Calu3 (cell line): ENCODE measurements at regions not wholly inside any gene's neighbourhood (a gene's known extent, or its start where the extent isn't known, plus 50 kb on each side); places are given as distances from the start of the nearest gene placed in this dataset.
"Not testable (repeated sequence)": the region's sequence is repeated elsewhere in the genome, so short reads cannot be mapped to it uniquely, and the experiment has no call there.

ENCODE experiments used
- BruUV-seq: library from RNA; stranded (reverse); fragments of 400-500 nt; replicated peaks from 2 replicates; lab custom pipeline; 2021; lab: Mats Ljungman, UMichigan
- CTCF ChIA-PET: fragments of 300-600 bp; sonication (Branson Sonifier 250); formaldehyde crosslinking; loops from one replicate; lab custom pipeline; 2022; ENCODE audit warnings: antibody characterized with exemption; lab: Charles Lee
- DNase-seq: peaks from one replicate; pipeline ENCODE4 v3.0.0; 2022
- H3K27ac Mint-ChIP-seq: one replicate; pipeline ENCODE4 v1.8.0; 2022; ENCODE audit warnings: mixed read lengths; ENCODE audit not compliant: unreplicated experiment
- H3K27me3 Mint-ChIP-seq: one replicate; pipeline ENCODE4 v1.8.0; 2022; ENCODE audit warnings: mixed read lengths; ENCODE audit not compliant: unreplicated experiment
- H3K36me3 Mint-ChIP-seq: one replicate; pipeline ENCODE4 v1.8.0; 2022; ENCODE audit warnings: mild to moderate bottlenecking, moderate library complexity, mixed read lengths; ENCODE audit not compliant: insufficient read depth, unreplicated experiment
- H3K4me1 Mint-ChIP-seq: one replicate; pipeline ENCODE4 v1.8.0; 2022; ENCODE audit warnings: mild to moderate bottlenecking, low read depth, mixed read lengths; ENCODE audit not compliant: unreplicated experiment
- H3K4me3 Mint-ChIP-seq: one replicate; pipeline ENCODE4 v1.8.0; 2022; ENCODE audit warnings: mild to moderate bottlenecking, low read depth, moderate library complexity, mixed read lengths; ENCODE audit not compliant: unreplicated experiment
- H3K9me3 Mint-ChIP-seq: one replicate; pipeline ENCODE4 v1.8.0; 2022; ENCODE audit warnings: low read depth, mixed read lengths; ENCODE audit not compliant: unreplicated experiment
- CTCF ChIP-seq: fragments of 200-600 bp; IDR thresholded peaks from one replicate; pipeline ENCODE4 v1.8.0; 2022; ENCODE audit warnings: antibody characterized with exemption; ENCODE audit not compliant: unreplicated experiment
- intact Hi-C: fragments of 100-400 bp; cut with micrococcal nuclease; formaldehyde crosslinking; loops from one replicate; pipeline ENCODE4 v1.10.0; 2022; ENCODE audit not compliant: unreplicated experiment

- no peak for DNase-seq
- H3K27ac Mint-ChIP-seq = no peak overlapping the region
- no TSS peak for BruUV-seq
- no peak for TF ChIP-seq CTCF
- H3K36me3 Mint-ChIP-seq = peaks cover 3% of the 10 kb centered on the region
- H3K9me3 Mint-ChIP-seq = no peaks in the 10 kb centered on the region
- intact Hi-C loops = no loop called here
- H3K27me3 Mint-ChIP-seq = no peaks in the 10 kb centered on the region
- CTCF ChIA-PET = no interaction called here
- H3K4me3 Mint-ChIP-seq = no peak overlapping the region
- peaks cover 6% of the 10 kb centered on the region for H3K4me1 Mint-ChIP-seq
These were observed 118.1 kb downstream of the TNFRSF13B start for GRCh38 chr17:16853661-16854320.

- H3K36me3 Mint-ChIP-seq, intact Hi-C loops, DNase-seq, H3K9me3 Mint-ChIP-seq, CTCF ChIA-PET, H3K4me3 Mint-ChIP-seq, BruUV-seq, H3K4me1 Mint-ChIP-seq, H3K27ac Mint-ChIP-seq, H3K27me3 Mint-ChIP-seq: not testable (repeated sequence)
These were observed 122.1 kb downstream of the TNFRSF13B start for GRCh38 chr17:16849861-16850260.

- BruUV-seq, H3K4me1 Mint-ChIP-seq, H3K9me3 Mint-ChIP-seq, intact Hi-C loops, H3K4me3 Mint-ChIP-seq, H3K27me3 Mint-ChIP-seq, DNase-seq, H3K36me3 Mint-ChIP-seq, H3K27ac Mint-ChIP-seq, CTCF ChIA-PET: not testable (repeated sequence)
These were observed 122.9 kb downstream of the TNFRSF13B start for GRCh38 chr17:16848997-16849396.

- CTCF ChIA-PET, H3K27me3 Mint-ChIP-seq, BruUV-seq, H3K4me1 Mint-ChIP-seq, H3K27ac Mint-ChIP-seq, H3K4me3 Mint-ChIP-seq, DNase-seq, H3K9me3 Mint-ChIP-seq, H3K36me3 Mint-ChIP-seq, intact Hi-C loops: not testable (repeated sequence)
These were observed 126.8 kb downstream of the TNFRSF13B start for GRCh38 chr17:16845098-16845497.

GRCh38 chr17:16844669-16845068, 127.2 kb downstream of the TNFRSF13B start:
- H3K4me3 Mint-ChIP-seq, H3K27ac Mint-ChIP-seq, CTCF ChIA-PET, H3K36me3 Mint-ChIP-seq, H3K27me3 Mint-ChIP-seq, intact Hi-C loops, H3K9me3 Mint-ChIP-seq, BruUV-seq, DNase-seq, H3K4me1 Mint-ChIP-seq: not testable (repeated sequence)

GRCh38 chr17:16843511-16843910, 128.4 kb downstream of the TNFRSF13B start:
- H3K9me3 Mint-ChIP-seq, H3K36me3 Mint-ChIP-seq, intact Hi-C loops, H3K27me3 Mint-ChIP-seq, CTCF ChIA-PET, H3K4me3 Mint-ChIP-seq, H3K4me1 Mint-ChIP-seq, DNase-seq, H3K27ac Mint-ChIP-seq, BruUV-seq: not testable (repeated sequence)

GRCh38 chr17:16842346-16842745, 129.6 kb downstream of the TNFRSF13B start:
- H3K36me3 Mint-ChIP-seq, DNase-seq, H3K4me1 Mint-ChIP-seq, H3K27ac Mint-ChIP-seq, CTCF ChIA-PET, BruUV-seq, H3K9me3 Mint-ChIP-seq, intact Hi-C loops, H3K27me3 Mint-ChIP-seq, H3K4me3 Mint-ChIP-seq: not testable (repeated sequence)

GRCh38 chr17:16841896-16842295, 130.0 kb downstream of the TNFRSF13B start:
- H3K4me1 Mint-ChIP-seq, DNase-seq, H3K4me3 Mint-ChIP-seq, intact Hi-C loops, BruUV-seq, H3K27me3 Mint-ChIP-seq, CTCF ChIA-PET, H3K27ac Mint-ChIP-seq, H3K36me3 Mint-ChIP-seq, H3K9me3 Mint-ChIP-seq: not testable (repeated sequence)

GRCh38 chr17:16840219-16840618, 131.7 kb downstream of the TNFRSF13B start:
- DNase-seq, H3K9me3 Mint-ChIP-seq, H3K27ac Mint-ChIP-seq, H3K4me3 Mint-ChIP-seq, intact Hi-C loops, H3K36me3 Mint-ChIP-seq, CTCF ChIA-PET, H3K4me1 Mint-ChIP-seq, BruUV-seq, H3K27me3 Mint-ChIP-seq: not testable (repeated sequence)
